HCT116 (cell line): ENCODE measurements at regions not wholly inside any gene's neighbourhood (a gene's known extent, or its start where the extent isn't known, plus 50 kb on each side); places are given as distances from the start of the nearest gene placed in this dataset.

Source experiments
- CTCF ChIP-seq, 3 experiments: fragments of 200-600 bp in 1 of 3; sonication (generic) in 1 of 3; IDR thresholded peaks in 2 of 3; conservative IDR thresholded peaks in 1 of 3; 2 replicates each; pipeline ENCODE4 v1.5.1; 2012 to 2017; ENCODE audit warnings: low read depth in 2 of 3, low read length in 2 of 3, antibody characterized with exemption in 1 of 3, borderline replicate concordance in 1 of 3, control low read depth in 1 of 3, mild to moderate bottlenecking in 1 of 3, mixed read lengths in 1 of 3, mixed run types in 1 of 3, moderate library complexity in 1 of 3; ENCODE audit not compliant: insufficient read depth in 1 of 3
- EGR1 ChIP-seq: IDR thresholded peaks from 2 replicates; pipeline ENCODE4 v1.6.1; 2012; ENCODE audit warnings: low read depth
- EZH2 ChIP-seq: fragments of 200-600 bp; sonication (generic); IDR thresholded peaks from 2 replicates; pipeline ENCODE4 v1.6.1; 2017; ENCODE audit warnings: antibody characterized with exemption, mixed run types
- FOSL1 ChIP-seq: IDR thresholded peaks from 2 replicates; pipeline ENCODE4 v1.6.1; 2012; ENCODE audit warnings: low read depth
- JUND ChIP-seq: IDR thresholded peaks from 2 replicates; pipeline ENCODE4 v1.6.1; 2012
- POLR2A ChIP-seq: IDR thresholded peaks from 2 replicates; pipeline ENCODE4 v1.7.0; 2011; ENCODE audit warnings: borderline replicate concordance; ENCODE audit not compliant: insufficient read depth, insufficient read length; ENCODE audit errors: extremely low read depth
- POLR2AphosphoS5 ChIP-seq: IDR thresholded peaks from 2 replicates; pipeline ENCODE4 v1.6.1; 2011; ENCODE audit warnings: mild to moderate bottlenecking, low read depth, low read length, moderate library complexity
- RAD21 ChIP-seq: IDR thresholded peaks from 2 replicates; pipeline ENCODE4 v1.6.1; 2012; ENCODE audit warnings: low read depth, mild to moderate bottlenecking
- REST ChIP-seq: IDR thresholded peaks from 2 replicates; pipeline ENCODE4 v1.6.1; 2012; ENCODE audit warnings: low read depth
- SIN3A ChIP-seq: IDR thresholded peaks from 2 replicates; pipeline ENCODE4 v1.6.1; 2012; ENCODE audit warnings: low read depth
- SP1 ChIP-seq: IDR thresholded peaks from 2 replicates; pipeline ENCODE4 v1.6.1; 2012; ENCODE audit warnings: low read depth
- ZBTB33 ChIP-seq: IDR thresholded peaks from 2 replicates; pipeline ENCODE4 v1.6.1; 2011; ENCODE audit warnings: mild to moderate bottlenecking, low read length, moderate library complexity; ENCODE audit not compliant: insufficient replicate concordance; ENCODE audit errors: extremely low read depth
- ZFX ChIP-seq: fragments of 450-650 bp; IDR thresholded peaks from 2 replicates; pipeline ENCODE4 v1.6.1; 2017

- TF ChIP-seq EZH2 (no peak), CTCF (IDR thresholded peaks at IDR 0.05 in 2 of 3, conservative IDR thresholded peaks at IDR 0.05 in 1 of 3; ENCODE audit: borderline replicate concordance in 1 of 3, insufficient read depth in 1 of 3, low read depth in 2 of 3, low read length in 2 of 3) (no peak), POLR2AphosphoS5 (no peak), EGR1 (no peak), FOSL1 (no peak), POLR2A (no peak), ZFX (no peak), ZBTB33 (no peak), SIN3A (no peak), JUND (no peak), SP1 (no peak), RAD21 (no peak), REST (no peak)
Observed at GRCh38 chr18:23357996-23358594, 95.0 kb upstream of the RIOK3 start.
